Breast epithelium (tissue), 4 donors: ENCODE measurements at regions not wholly inside any gene's neighbourhood (a gene's known extent, or its start where the extent isn't known, plus 50 kb on each side); places are given as distances from the start of the nearest gene placed in this dataset.

ENCODE experiments used
- DNase-seq, 2 donors: peaks; one replicate each; pipeline ENCODE4 v3.0.0-alpha.2; 2019; ENCODE audit warnings: low spot score in 2 of 2
- H3K27ac ChIP-seq, 2 donors: fragments of 200-600 bp; sonication (generic) in 1 of 2; one replicate each; pipeline ENCODE4 v1.5.1; 2016 to 2019; ENCODE audit warnings: mild to moderate bottlenecking in 1 of 2
- H3K27me3 ChIP-seq, 2 donors: fragments of 200-600 bp; sonication (generic) in 1 of 2; one replicate each; pipeline versions ENCODE4 v1.5.1 to v1.6.0; 2017 to 2019; ENCODE audit warnings: control low read depth in 1 of 2, mild to moderate bottlenecking in 1 of 2
- H3K36me3 ChIP-seq: fragments of 200-600 bp; one replicate; pipeline ENCODE4 v1.5.1; 2019
- H3K4me1 ChIP-seq, 2 donors: fragments of 200-600 bp; sonication (generic); one replicate each; pipeline ENCODE4 v1.5.1; 2016 to 2019; ENCODE audit warnings: control low read depth in 1 of 2
- H3K4me3 ChIP-seq, 3 donors: fragments of 200-600 bp; sonication (generic); 1 replicate in 2 of 3; 2 replicates in 1 of 3; pipeline ENCODE4 v1.5.1; 2016 to 2019; ENCODE audit warnings: mild to moderate bottlenecking in 3 of 3, moderate library complexity in 2 of 3
- H3K9me3 ChIP-seq, 2 donors: fragments of 200-600 bp; sonication (generic) in 1 of 2; one replicate each; pipeline ENCODE4 v1.5.1; 2016 to 2019; ENCODE audit warnings: control low read depth in 1 of 2
- CTCF ChIP-seq, 3 donors: fragments of 450-650 bp; IDR thresholded peaks; one replicate each; pipeline ENCODE4 v1.5.1; 2016 to 2017; ENCODE audit warnings: antibody characterized with exemption in 3 of 3, mild to moderate bottlenecking in 3 of 3, moderate library complexity in 3 of 3
- POLR2A ChIP-seq: fragments of 450-650 bp; IDR thresholded peaks from one replicate; pipeline ENCODE4 v1.6.1; 2016; ENCODE audit warnings: antibody characterized with exemption, mild to moderate bottlenecking, moderate library complexity
- POLR2AphosphoS5 ChIP-seq, 3 donors: sonication (generic); formaldehyde crosslinking; IDR thresholded peaks; one replicate each; pipeline ENCODE4 v1.6.1; 2017; ENCODE audit warnings: antibody characterized with exemption in 3 of 3
- intact Hi-C: fragments of 100-400 bp; cut with DNase I; formaldehyde crosslinking; loops from one replicate; pipeline ENCODE4 v1.15.1; 2023; ENCODE audit warnings: low total_unique reads

DNA sequence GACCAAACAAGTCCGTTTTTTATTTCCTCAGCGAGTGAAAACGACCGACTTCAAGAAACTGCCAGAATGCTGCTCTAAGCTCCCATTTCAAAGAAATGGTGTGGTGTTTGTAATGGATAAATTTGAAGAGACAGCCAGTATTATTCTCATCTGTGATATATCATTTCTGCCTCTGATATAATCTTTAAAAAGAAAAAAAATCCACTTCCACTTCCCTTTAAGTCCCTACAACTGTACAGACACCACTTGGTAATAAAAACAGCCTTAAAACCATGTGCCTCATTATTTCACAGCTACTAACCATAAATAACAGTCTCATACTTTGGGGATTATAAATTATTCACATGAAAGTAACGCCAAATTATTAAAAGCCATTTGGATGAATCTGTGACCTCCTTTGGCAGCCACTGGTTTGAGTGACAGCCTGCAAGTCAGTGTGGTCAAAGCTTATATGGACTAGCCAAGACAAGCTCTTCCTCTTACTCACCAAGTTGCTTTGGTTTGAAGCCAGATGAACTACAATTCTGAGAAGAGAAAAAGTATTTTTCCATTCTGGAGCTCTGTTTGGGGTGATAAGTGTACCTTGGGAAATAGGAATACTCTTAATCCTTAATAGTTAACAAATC lies 168.0 kb downstream of the SHOX2 start:
- intact Hi-C loops, result no loop called here
- H3K36me3 ChIP-seq, result no peaks in the 10 kb centered on the region
- no peaks in the 10 kb centered on the region for H3K27me3 ChIP-seq
- DNase-seq, result no peak
- H3K27ac ChIP-seq, result no peak overlapping the region
- no peaks in the 10 kb centered on the region for H3K4me1 ChIP-seq
- H3K9me3 ChIP-seq, result no peaks in the 10 kb centered on the region
- TF ChIP-seq POLR2AphosphoS5 (IDR thresholded peaks at IDR 0.05) (no peak), POLR2A (no peak), CTCF (IDR thresholded peaks at IDR 0.05) (no peak)
- no peak overlapping the region for H3K4me3 ChIP-seq

- H3K27me3 ChIP-seq, result no peaks in the 10 kb centered on the region
- no peak overlapping the region for H3K27ac ChIP-seq
- DNase-seq, result no peak
- intact Hi-C loops, result no loop called here
- H3K4me3 ChIP-seq, result no peak overlapping the region
- TF ChIP-seq POLR2AphosphoS5 (IDR thresholded peaks at IDR 0.05) (no peak), CTCF (IDR thresholded peaks at IDR 0.05) (no peak), POLR2A (no peak)
- H3K36me3 ChIP-seq, result no peaks in the 10 kb centered on the region
- H3K4me1 ChIP-seq, result no peaks in the 10 kb centered on the region
- no peaks in the 10 kb centered on the region for H3K9me3 ChIP-seq
These were observed 174.7 kb downstream of the SHOX2 start for GRCh38 chr3:157931517-157931916.

DNA sequence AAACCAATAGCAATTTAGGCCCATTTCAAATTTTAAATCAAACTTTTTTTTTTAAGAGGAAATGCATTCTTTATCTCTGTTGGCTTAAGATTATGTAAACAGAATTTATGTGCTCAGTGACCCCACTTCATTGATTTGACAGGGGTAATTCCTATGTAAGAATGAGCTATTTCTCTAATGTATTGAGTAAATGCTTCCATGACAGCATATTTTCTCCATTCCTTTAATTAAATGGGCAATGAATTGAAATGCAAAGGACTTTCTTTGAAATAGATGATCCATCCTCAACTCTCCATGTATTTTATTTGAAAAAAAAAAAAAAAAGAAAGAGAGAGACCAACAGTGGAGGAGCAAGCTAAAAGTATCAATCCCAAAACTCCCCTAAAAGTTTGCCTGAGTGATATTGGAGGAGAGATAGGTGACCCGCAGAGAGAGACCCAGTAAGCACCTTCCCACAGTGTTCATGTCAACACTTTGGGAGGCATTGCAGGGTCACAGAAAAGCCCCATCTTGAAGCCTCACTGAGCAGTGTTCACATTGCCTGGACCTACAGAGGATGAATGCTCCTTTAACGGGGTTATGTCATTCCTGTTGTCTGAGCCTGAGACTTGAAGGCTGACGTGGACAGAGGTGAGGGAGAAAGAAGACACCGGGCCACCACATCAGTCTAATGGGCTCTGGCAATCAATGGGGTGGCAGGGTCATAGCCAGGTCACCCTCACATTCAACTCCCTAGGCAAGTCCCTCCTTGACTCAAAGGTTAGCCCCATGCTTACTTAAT lies 176.0 kb downstream of the SHOX2 start:
- intact Hi-C loops, result no loop called here
- Histone ChIP-seq H3K4me3 (no peak overlapping the region), H3K27me3 (no peaks in the 10 kb centered on the region), H3K9me3 (no peaks in the 10 kb centered on the region), H3K4me1 (no peaks in the 10 kb centered on the region), H3K36me3 (no peaks in the 10 kb centered on the region), H3K27ac (no peak overlapping the region)
- no peak for TF ChIP-seq CTCF (IDR thresholded peaks at IDR 0.05)
- no peak for TF ChIP-seq POLR2AphosphoS5 (IDR thresholded peaks at IDR 0.05)
- TF ChIP-seq POLR2A, result no peak
- no peak for DNase-seq

DNA sequence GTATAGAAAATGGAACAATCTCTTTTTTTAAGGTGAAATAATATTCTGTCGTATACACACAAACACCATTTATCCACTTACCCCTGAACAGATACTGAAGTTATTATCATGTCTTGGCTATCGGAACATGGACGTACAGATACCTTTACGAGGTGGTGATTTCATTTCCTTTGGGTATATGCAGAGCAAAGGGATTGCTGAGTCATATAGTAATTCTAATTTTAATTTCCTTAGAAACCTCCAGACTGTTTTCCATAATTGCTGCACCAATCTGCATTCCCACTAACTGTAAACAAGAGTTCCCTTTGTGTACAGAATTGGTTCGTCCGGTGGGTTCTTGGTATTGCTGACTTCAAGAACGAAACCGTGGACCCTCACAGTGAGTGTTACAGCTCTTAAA lies 179.4 kb downstream of the SHOX2 start:
- DNase-seq, result no peak
- Histone ChIP-seq H3K36me3 (no peaks in the 10 kb centered on the region), H3K27ac (no peak overlapping the region), H3K9me3 (no peaks in the 10 kb centered on the region), H3K4me1 (no peaks in the 10 kb centered on the region), H3K4me3 (no peak overlapping the region), H3K27me3 (no peaks in the 10 kb centered on the region)
- intact Hi-C loops, result no loop called here
- TF ChIP-seq CTCF (IDR thresholded peaks at IDR 0.05), result no peak
- no peak for TF ChIP-seq POLR2AphosphoS5 (IDR thresholded peaks at IDR 0.05)
- TF ChIP-seq POLR2A, result no peak

DNA sequence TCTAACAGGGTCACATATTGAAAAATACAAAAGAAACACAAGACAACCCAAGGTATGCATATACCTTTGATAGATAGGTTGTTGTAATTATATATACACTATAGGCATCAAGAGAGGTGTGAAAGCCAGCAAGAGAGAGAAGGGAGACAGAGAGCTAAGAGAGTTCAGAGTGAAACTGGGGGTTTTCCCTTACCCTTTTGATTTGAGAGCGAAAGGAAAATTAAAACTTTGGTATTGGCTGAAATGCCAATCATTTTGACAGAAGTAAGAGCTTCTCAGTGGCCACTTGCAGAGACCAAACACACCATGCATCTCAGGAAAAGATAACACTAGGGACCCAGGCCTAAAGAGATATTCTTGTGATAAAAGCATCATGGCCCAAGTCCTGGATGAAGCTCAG lies 183.6 kb downstream of the SHOX2 start:
- Histone ChIP-seq H3K4me1 (no peaks in the 10 kb centered on the region), H3K27me3 (no peaks in the 10 kb centered on the region), H3K36me3 (no peaks in the 10 kb centered on the region), H3K4me3 (no peak overlapping the region), H3K27ac (no peak overlapping the region), H3K9me3 (no peaks in the 10 kb centered on the region)
- no peak for TF ChIP-seq POLR2A
- no peak for TF ChIP-seq POLR2AphosphoS5 (IDR thresholded peaks at IDR 0.05)
- no peak for TF ChIP-seq CTCF (IDR thresholded peaks at IDR 0.05)
- intact Hi-C loops, result no loop called here
- no peak for DNase-seq
